Urothelium cell line (cell line): ENCODE measurements at regions not wholly inside any gene's neighbourhood (a gene's known extent, or its start where the extent isn't known, plus 50 kb on each side); places are given as distances from the start of the nearest gene placed in this dataset.

Source experiments
- DNase-seq: peaks from one replicate; pipeline ENCODE4 v3.0.0; 2011; ENCODE audit warnings: low spot score, mixed read lengths
- FAIRE-seq: peaks from 2 replicates; lab custom pipeline; 2011; peaks lifted over from hg19 to GRCh38; lab: Jason Lieb, UNC

- DNase-seq, result no peak
- no peak for FAIRE-seq
Measured at GRCh38 chr10:36191009-36191408, 548.9 kb upstream of the FZD8 start.

- DNase-seq, result no peak
- no peak for FAIRE-seq
Measured at GRCh38 chr10:36188461-36188860, 546.4 kb upstream of the FZD8 start.

GRCh38 chr10:36188080-36188453 lies 546.0 kb upstream of the FZD8 start:
- DNase-seq, result no peak
- FAIRE-seq, result no peak

GRCh38 chr10:36187380-36188079 lies 545.4 kb upstream of the FZD8 start:
- FAIRE-seq (no peak), DNase-seq (no peak)

- DNase-seq (no peak), FAIRE-seq (no peak)
Measured at GRCh38 chr10:36185097-36185496, 543.0 kb upstream of the FZD8 start.

GRCh38 chr10:36183726-36184125 lies 541.6 kb upstream of the FZD8 start:
- FAIRE-seq, result no peak
- DNase-seq, result no peak

- FAIRE-seq, result no peak
Measured at GRCh38 chr10:36183056-36183455, 541.0 kb upstream of the FZD8 start.

GRCh38 chr10:36182606-36183005 lies 540.5 kb upstream of the FZD8 start:
- DNase-seq (no peak), FAIRE-seq (no peak)

More at GRCh38 chr10:36183056-36183455, 541.0 kb upstream of the FZD8 start:
- DNase-seq, result no peak

GRCh38 chr10:36182179-36182566 lies 540.1 kb upstream of the FZD8 start:
- DNase-seq (no peak), FAIRE-seq (no peak)

- FAIRE-seq, result no peak
- DNase-seq, result no peak
Measured at GRCh38 chr10:36181426-36182178, 539.5 kb upstream of the FZD8 start.

- FAIRE-seq (peak; percentile 40), DNase-seq (no peak)
Measured at GRCh38 chr10:36178616-36179015, 536.5 kb upstream of the FZD8 start.

- DNase-seq (no peak), FAIRE-seq (no peak)
Measured at GRCh38 chr10:36177071-36177470, 535.0 kb upstream of the FZD8 start.

GRCh38 chr10:36175954-36176353 lies 533.9 kb upstream of the FZD8 start:
- FAIRE-seq (no peak), DNase-seq (no peak)

- DNase-seq, result peak; percentile 54
- FAIRE-seq, result no peak
Measured at GRCh38 chr10:36173364-36173763, 531.3 kb upstream of the FZD8 start.

GRCh38 chr10:36171953-36172940 lies 530.2 kb upstream of the FZD8 start:
- DNase-seq (peak; percentile 44), FAIRE-seq (peak; percentile 87)

- peak; percentile 29 for DNase-seq
- FAIRE-seq, result no peak
Measured at GRCh38 chr10:36171556-36171952, 529.5 kb upstream of the FZD8 start.

GRCh38 chr10:36170943-36171501 lies 528.9 kb upstream of the FZD8 start:
- DNase-seq, result no peak
- FAIRE-seq, result no peak

GRCh38 chr10:36170142-36170719 lies 528.1 kb upstream of the FZD8 start:
- DNase-seq, result no peak
- no peak for FAIRE-seq

- DNase-seq (no peak), FAIRE-seq (no peak)
Measured at GRCh38 chr10:36168777-36169176, 526.7 kb upstream of the FZD8 start.
